ENCODE measurements at regions not wholly inside any gene's neighbourhood (a gene's known extent, or its start where the extent isn't known, plus 50 kb on each side); places are given as distances from the start of the nearest gene placed in this dataset.

- no peak for TF ChIP-seq CTCF (IDR thresholded peaks at IDR 0.05)
- no peak for TF ChIP-seq POLR2AphosphoS5 (IDR thresholded peaks at IDR 0.05)
- no peak for TF ChIP-seq POLR2A (IDR thresholded peaks at IDR 0.05)
Measured at GRCh38 chr3:159271799-159272512, 470.1 kb downstream of the MFSD1 start.
